ENCODE measurements at regions not wholly inside any gene's neighbourhood (a gene's known extent, or its start where the extent isn't known, plus 50 kb on each side); places are given as distances from the start of the nearest gene placed in this dataset.
"Not testable (repeated sequence)": the region's sequence is repeated elsewhere in the genome, so short reads cannot be mapped to it uniquely, and the experiment has no call there.

DNA sequence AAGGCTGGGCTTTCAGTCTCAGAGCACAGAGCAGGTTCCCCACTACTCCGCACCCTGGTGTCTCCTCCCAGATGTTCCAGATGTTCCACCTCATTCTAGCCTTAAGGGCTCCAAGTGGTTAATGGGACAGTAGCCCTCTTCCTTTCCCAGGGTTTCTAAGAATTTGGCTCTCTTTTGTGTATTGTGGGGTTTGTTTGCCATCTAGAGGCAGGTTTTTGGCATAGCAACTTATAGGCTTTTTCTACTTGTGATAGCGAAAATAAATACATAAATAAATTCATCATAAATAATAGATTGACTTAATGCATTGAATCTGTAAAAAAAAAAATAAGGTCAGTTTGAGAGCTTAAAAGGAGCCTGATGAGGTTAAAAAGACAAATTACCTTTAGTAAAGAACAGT lies 86.1 kb upstream of the XKR3 start:
- DNase-seq = not testable (repeated sequence)

DNA sequence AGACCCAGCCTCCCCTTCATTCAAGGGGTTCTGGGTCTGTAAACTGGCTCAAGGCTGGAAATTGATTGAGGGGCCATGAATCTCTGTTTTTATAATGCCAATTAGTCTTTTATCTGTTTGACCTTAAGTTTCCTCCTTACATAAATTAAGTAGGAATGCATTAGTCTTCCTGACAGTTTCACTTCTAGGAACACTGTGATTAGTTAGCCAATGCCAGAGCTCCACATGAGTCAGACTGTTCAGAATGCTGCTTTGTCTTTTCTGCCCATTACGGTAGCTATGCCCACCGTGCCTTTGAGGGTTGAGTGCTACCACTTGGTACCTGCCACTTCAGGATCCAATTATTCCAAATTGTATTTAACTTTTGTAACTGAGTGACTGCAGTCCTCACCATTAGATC lies 76.8 kb upstream of the XKR3 start:
- not testable (repeated sequence) for DNase-seq

DNA sequence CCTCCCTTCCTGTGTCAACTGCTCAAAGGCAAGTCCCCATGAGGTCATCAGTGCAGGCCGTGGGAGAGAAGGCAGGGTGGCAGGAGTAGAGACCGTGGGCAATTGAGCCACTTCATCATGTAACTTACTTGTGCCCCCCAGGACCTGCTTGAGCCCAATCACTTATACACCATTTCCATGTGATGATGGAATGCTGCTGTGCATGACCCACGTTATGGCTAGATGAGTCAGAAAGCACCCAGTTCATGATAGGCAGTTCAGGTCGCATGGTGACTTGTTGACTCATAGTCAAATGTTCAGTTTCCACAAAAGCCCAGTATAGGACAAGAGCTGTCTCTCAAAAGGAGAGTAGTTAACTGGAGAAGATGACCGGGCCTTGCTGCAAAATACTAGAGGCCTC lies 76.4 kb upstream of the XKR3 start:
- DNase-seq = not testable (repeated sequence)

DNA sequence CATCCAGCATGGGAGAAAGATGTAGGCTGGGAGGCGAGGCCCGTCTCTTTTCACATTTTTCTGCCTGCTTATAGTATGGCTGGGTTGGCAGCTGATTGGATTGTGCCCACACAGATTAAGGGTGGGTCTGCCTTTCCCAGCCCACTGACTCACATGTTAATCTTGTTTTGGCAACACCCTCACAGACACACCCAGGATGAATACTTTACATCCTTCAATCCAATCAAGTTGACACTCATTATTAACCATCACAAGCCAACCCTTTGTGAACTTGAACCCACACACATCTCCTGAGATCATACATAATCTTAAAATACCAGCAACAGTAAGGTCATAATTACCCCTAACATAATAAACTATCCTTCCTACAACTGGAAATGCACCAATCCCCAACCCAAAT lies 74.1 kb upstream of the XKR3 start:
- DNase-seq = not testable (repeated sequence)

GRCh38 chr22:16897365-16897764 lies 72.2 kb upstream of the XKR3 start:
- DNase-seq = not testable (repeated sequence)

DNA sequence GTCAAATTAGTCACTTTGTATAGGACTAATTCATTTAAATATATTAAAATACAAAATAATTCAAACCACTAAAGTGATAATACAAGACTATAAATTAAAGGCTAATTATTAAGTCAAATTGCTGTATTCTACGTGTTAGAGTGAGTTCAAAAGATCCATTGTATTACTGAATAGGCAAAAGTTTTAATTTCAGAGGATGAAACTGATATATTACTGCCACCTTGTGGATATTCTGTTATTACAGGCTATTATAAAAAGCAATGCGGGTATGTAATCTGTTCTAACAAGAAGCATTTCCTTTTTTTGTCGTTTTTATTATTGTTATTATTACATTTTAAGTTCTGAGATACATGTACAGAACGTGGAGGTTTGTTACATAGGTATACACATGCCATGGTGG lies 66.7 kb upstream of the XKR3 start:
- not testable (repeated sequence) for DNase-seq

GRCh38 chr22:16876339-16876738 lies 51.1 kb upstream of the XKR3 start:
- DNase-seq = peak in 26 of 56 donors; percentile 0 to 71 (median 15)
